A549 (cell line): ENCODE measurements at regions not wholly inside any gene's neighbourhood (a gene's known extent, or its start where the extent isn't known, plus 50 kb on each side); places are given as distances from the start of the nearest gene placed in this dataset.

ENCODE experiments used
- CBX8 ChIP-seq: fragments of 200-600 bp; sonication (generic); IDR thresholded peaks from 2 replicates; pipeline ENCODE4 v1.6.1; 2016
- CEBPB ChIP-seq, 2 experiments: fragments of >200 bp in 1 of 2; sonication (Bioruptor Twin) in 1 of 2; formaldehyde crosslinking in 1 of 2; IDR thresholded peaks; 2 replicates each; pipeline ENCODE4 v1.6.1; 2012 to 2016
- CTCF ChIP-seq: fragments of >200 bp; sonication (Bioruptor Twin); formaldehyde crosslinking; IDR thresholded peaks from 3 replicates; pipeline ENCODE4 v1.5.1; 2016
- EHMT2 ChIP-seq: fragments of 200-600 bp; sonication (generic); IDR thresholded peaks from 2 replicates; pipeline ENCODE4 v1.6.1; 2016; ENCODE audit warnings: antibody characterized with exemption, low read depth, mild to moderate bottlenecking, moderate library complexity
- HDAC2 ChIP-seq: fragments of 200-600 bp; sonication (generic); IDR thresholded peaks from 2 replicates; pipeline ENCODE4 v1.6.1; 2016
- MAX ChIP-seq: IDR thresholded peaks from 2 replicates; pipeline ENCODE4 v1.6.1; 2012
- MYC ChIP-seq: IDR thresholded peaks from 2 replicates; pipeline ENCODE4 v1.6.1; 2012; ENCODE audit warnings: mild to moderate bottlenecking, inconsistent platforms, low read length, improper control_type of control experiment, borderline replicate concordance
- NFE2L2 ChIP-seq: fragments of 150-350 bp; conservative IDR thresholded peaks from 2 replicates; pipeline ENCODE4 v1.6.1; 2014; ENCODE audit warnings: low read length
- NR3C1 ChIP-seq: fragments of >200 bp; sonication (Bioruptor Twin); formaldehyde crosslinking; IDR thresholded peaks from 3 replicates; pipeline ENCODE4 v1.6.1; 2017
- POLR2A ChIP-seq: IDR thresholded peaks from 2 replicates; pipeline ENCODE4 v1.6.1; 2012; ENCODE audit warnings: mild to moderate bottlenecking, low read length
- RAD21 ChIP-seq, 2 experiments: fragments of >200 bp in 1 of 2; sonication (Bioruptor Twin) in 1 of 2; formaldehyde crosslinking in 1 of 2; IDR thresholded peaks in 1 of 2; conservative IDR thresholded peaks in 1 of 2; 2 replicates in 1 of 2; 3 replicates in 1 of 2; pipeline ENCODE4 v1.6.1; 2012 to 2018; ENCODE audit warnings: inconsistent platforms in 1 of 2
- RFX5 ChIP-seq: fragments of 450-650 bp; IDR thresholded peaks from 2 replicates; pipeline ENCODE4 v1.7.1; 2014; ENCODE audit warnings: antibody characterized with exemption, mild to moderate bottlenecking, moderate library complexity
- SMC3 ChIP-seq: fragments of >200 bp; sonication (Bioruptor Twin); formaldehyde crosslinking; IDR thresholded peaks from 3 replicates; pipeline ENCODE4 v1.6.1; 2018; ENCODE audit warnings: inconsistent platforms
- SREBF2 ChIP-seq: fragments of 450-650 bp; IDR thresholded peaks from 2 replicates; pipeline ENCODE4 v1.6.1; 2014; ENCODE audit warnings: mild to moderate bottlenecking, moderate library complexity

- TF ChIP-seq CTCF, result no peak
- no peak for TF ChIP-seq POLR2A
- no peak for TF ChIP-seq RAD21 (conservative IDR thresholded peaks at IDR 0.05 in 1 of 2, IDR thresholded peaks at IDR 0.05 in 1 of 2)
- TF ChIP-seq NFE2L2, result no peak
- TF ChIP-seq RFX5, result no peak
- no peak for TF ChIP-seq SREBF2
- TF ChIP-seq MAX, result no peak
- no peak for TF ChIP-seq EHMT2
- no peak for TF ChIP-seq MYC
- no peak for TF ChIP-seq CEBPB (IDR thresholded peaks at IDR 0.05)
- no peak for TF ChIP-seq NR3C1
- no peak for TF ChIP-seq HDAC2
- TF ChIP-seq SMC3, result no peak
- no peak for TF ChIP-seq CBX8
Measured at GRCh38 chr1:222232842-222233241, 315.1 kb downstream of the HHIPL2 start.
